ENCODE measurements at regions not wholly inside any gene's neighbourhood (a gene's known extent, or its start where the extent isn't known, plus 50 kb on each side); places are given as distances from the start of the nearest gene placed in this dataset.

- no peak for TF ChIP-seq POLR2A (IDR thresholded peaks at IDR 0.05)
- TF ChIP-seq CTCF (IDR thresholded peaks at IDR 0.05): no peak
Observed at GRCh38 chr2:145085612-145086011, 565.7 kb upstream of the ZEB2 start.
